COLO668 (cell line): ENCODE measurements at regions not wholly inside any gene's neighbourhood (a gene's known extent, or its start where the extent isn't known, plus 50 kb on each side); places are given as distances from the start of the nearest gene placed in this dataset.

Experiments
- DNase-seq: peaks from one replicate; lab custom pipeline; 2025; ENCODE audit not compliant: unreplicated experiment; lab: John Stamatoyannopoulos, UW

DNA sequence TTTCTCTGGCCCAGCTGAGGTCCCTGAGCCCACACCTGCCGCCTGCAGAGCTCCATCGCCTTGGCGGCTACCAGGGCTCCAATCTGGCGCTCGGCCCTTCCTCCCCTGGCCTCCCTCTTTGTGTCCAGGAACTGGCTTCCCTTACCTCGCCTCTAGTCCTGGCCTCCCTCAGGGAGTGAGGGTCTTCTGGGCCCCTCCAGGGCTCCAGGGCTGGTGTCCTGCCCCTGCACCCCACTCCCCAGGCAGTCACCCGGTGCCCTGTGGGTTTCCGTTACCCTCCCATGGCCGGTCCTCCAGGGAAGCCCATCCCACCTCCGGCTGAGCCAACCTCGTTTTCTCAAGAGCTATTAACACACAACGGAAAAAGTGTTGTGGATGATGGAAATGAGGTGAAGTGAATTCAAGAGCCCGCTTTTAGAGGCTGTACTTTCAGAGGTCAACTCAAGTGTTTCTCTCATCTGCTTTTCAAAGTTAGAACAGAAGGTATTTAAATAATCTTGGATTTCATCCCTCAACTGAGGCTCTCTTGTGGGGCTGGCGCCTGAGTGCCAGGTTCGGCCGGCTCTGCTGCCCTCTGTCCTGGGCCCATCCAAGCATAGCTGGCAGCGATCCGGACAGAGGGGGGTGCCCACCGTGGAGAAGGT, 131.9 kb downstream of the ASB1 start:
- DNase-seq: no peak

DNA sequence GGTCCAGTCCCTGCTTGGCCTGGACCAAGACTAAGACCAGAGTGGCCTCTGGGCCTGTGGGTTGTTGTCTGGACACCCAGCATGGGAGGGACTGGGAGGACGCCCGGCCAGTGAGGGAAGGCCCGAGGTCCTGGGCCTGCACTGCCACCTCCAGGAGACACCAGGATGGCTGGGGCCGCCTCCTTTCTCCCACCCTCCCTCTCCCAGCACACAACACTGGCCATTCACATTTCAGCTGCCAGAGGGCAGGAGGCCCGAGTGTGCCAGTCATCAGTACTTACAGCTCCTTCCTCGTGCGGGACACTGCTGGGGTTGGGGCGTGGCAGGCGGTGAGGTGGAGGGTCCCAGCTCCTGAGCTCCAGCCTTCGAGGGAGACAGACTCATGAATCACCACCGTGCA, 133.5 kb downstream of the ASB1 start:
- no peak for DNase-seq

DNA sequence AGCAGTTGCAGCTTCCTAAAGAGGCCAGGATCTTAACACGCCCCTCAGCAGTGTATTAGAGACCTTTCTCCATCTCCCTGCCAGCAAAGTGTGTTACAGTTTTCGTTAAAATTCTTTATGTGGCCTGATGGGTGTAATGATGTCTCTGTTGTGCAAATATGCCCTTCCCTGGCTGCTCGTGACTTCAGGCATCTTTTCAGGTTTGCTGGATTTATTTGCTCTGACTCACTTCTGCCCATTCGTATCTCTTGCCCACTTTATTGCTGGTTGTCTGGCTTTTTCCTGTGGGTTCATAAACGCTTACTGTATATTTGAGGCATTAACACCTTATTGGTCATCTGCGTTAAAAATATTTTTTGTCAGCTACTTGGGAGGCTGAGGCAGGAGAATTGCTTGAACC, 134.5 kb downstream of the ASB1 start:
- DNase-seq: no peak

DNA sequence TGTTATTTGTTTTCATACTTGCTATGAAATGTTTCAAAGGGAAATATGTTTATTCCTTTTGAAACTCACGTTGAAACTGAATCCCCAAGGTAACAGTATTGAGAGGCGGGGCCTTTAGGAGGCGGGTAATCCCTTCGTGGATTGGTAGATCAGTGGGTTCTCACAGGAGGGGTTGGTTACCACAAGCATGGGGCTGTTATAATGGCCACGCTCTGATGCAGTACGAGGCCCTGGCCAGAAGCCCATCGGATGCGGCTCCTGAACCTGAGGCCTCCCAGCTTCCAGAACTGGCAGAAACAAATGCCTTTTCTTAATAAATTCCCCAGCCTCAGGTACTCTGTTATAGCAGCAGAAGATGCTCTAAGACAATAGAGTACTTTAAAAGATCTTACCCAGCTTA, 135.7 kb downstream of the ASB1 start:
- no peak for DNase-seq

DNA sequence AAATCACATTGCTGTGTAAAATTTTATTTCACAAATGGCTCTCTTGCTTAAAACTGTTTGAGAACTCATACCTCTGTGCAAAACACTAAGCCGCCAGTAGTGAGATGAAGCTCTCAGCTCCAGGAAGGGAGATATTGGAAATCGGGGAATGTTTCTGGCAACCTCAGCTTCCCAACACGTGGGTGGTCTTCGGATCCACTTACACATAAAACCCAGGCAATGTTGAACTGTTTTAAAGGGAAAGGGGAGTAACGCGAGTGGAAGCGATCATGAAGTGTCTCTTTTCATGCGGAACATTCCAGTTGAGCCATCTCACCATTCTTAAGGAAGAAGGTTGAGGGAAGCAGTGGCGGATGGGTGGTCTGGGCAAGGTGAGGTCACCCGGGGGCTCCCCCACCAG, 136.8 kb downstream of the ASB1 start:
- DNase-seq: no peak

DNA sequence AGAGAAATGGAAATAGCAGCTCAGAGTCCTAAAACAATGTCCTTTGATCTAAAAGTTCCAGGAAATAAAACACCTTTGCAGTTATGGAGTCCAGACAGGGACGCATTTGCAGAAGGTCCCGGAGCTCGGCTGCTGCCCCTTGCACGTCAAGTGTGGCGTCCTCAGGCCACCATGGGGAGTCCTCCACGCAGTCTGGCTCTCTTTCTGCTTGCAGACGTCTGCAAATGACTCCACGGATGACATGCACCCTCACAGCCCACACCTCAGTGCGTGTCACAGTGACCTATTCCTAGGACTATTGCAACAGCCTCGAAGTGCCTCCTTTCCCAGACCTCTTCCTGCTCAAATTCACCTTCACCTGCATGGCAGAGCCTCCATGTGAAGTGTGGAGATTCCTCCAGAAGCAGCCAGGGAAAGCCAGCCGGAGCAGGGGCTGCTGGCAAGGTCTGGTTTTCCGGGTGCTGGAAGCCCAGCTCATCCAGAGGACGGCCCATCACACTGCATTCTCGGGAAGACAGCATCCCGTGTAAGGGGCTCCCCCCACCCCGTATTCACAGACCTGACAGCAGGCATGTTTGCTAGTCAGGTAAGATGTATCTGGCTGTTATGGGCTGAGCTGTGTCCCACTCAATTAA, 137.7 kb downstream of the ASB1 start:
- no peak for DNase-seq

DNA sequence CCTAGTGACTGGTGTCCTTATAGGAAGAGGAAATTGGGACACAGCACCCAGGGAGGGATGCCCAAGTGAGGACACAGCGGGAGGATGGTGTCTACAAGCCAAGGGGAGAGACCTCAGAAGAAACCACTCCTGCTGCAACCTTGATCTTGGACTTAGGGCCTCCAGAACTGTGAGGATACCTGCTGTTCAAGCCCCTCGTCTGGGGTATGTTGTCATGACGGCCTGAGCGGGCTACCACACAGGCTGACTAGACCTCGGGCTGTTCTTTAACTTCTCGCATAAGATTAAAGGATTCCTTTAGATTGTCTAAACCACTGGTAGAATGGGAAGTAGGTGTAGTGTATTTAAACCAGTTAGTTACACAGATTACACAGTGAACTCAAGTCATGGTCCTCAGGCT, 138.3 kb downstream of the ASB1 start:
- no peak for DNase-seq

DNA sequence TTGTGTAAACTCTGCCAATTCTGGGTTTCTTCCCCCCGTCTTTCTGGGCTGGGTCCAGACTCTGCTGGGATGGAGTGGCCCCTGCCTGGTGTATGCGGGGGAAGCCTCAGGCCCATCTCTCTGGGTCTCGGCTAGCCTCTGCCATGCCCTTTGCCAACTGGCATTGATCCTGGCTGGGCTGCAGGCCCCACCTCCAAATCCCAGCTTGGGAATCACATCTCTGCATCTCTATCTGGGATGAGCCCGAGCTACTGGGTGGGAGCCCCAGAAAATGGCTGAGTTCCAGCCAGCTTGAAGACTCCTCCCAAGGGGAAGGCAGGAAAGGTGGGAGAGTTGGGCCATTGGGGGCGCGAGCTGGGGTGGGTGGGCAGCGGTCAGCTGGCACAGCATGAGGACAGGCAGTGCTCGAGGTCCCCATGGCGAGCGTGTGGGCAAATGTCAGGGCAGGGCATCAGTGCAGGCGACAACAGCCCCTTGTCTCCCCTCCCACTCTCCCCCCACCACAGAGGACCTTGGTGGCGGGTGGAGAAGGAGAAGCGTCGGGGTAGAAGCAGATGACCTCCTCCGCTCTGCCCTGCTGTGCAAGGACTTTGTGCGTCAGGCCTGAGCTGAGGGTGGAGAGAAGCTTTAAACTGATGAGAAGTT, 139.4 kb downstream of the ASB1 start:
- DNase-seq: no peak

DNA sequence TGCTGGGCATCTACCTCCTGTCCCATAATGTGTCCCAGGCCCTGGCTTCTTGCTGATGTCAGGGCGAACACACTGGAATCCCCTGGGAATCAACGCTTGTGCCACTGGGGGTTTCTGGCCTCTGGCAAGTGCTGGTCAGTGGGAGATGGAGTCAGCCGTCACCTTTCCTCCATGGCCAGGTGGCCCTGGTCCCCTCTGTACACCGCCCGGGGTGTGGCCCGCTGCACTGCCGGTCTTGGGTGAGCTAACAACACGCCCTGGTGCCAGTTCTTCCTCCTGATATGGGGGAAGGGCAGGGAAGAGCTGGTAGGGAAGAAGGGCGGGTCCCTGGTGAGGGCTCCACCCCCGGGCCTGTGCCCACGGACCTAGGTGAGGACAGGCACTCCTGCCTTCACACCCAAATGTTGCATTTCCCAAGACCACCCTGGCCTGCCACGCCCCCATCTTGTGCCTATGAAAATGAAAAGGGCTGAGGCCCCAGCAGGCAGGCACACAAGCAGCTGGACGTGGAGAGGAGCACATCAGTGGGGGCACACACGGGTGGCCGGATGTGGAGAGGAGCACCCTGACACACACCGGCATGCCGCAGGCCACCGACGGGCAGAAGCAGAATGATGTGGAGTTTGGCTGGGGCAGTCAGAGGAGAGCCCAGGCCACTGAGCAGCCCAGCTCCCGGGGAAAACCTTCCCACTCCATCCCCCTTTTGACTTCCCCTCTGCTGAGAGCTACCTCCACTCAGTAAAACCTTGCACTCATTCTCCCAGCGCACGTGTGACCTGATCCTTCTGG, 140.5 kb downstream of the ASB1 start:
- DNase-seq: no peak

DNA sequence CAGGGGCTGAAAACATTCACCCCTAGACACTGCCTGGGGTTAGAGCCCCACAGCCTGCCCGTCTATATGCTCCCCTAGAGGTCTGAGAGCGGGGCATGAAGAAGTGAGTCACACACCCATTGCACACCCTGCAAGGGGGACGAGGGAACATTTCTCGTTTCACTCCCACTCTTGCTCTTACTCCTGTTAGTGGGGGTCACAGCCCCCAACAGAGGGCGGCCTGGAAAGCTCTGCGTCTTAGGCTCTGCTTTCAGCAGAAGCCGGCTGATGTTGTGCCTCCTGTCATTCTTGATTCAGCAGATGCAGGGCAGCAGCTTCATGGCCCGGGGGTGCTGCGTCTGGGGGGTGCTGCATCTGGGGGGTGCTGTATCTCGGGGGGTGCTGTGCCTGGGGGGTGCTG, 141.3 kb downstream of the ASB1 start:
- no peak for DNase-seq

DNA sequence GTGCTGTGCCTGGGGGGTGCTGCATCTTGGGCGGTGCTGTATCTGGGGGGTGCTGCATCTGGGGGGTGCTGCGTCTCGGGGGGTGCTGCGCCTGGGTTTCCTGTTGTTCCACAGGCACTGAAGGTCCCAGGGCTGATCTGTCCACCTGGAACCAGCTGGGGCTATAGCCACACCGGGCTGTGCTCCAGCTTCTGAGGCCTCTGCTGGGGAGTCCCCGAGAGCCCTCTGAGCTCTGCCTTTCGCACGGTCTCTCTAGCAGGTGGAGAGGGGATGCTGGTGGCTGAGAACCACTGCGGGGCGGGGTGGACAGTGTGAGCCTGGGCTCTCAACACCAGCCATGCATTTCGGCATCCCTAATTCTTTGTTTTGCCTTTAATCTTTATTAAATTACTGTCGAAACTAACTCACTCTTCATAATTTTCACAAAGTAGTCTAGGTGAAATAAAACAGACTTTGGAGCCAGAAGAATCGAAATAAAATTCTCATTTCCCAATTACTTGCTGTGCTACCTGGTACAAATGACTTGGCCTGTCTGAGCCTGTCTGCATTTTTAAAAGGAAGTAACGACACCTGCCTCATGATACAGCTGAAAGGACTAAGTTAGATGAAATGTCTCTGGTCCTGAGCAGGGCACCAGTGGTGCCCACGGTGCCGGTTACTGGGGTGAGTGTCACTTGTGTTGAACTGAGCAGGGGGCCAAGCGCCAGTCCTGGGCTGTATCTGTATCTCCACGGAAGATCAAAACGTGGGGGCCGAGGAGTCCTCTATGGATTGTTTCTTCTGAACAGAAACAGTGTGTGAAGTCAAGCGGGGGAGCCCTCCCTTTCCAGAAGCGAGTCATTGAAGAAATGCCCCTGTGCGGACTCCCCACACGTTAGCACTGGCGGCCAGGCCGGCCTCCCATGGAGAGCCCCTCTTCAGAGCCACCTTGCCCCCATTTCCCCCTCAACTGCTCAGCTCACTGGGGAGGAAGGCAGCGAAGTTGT, 142.0 kb downstream of the ASB1 start:
- DNase-seq: no peak

DNA sequence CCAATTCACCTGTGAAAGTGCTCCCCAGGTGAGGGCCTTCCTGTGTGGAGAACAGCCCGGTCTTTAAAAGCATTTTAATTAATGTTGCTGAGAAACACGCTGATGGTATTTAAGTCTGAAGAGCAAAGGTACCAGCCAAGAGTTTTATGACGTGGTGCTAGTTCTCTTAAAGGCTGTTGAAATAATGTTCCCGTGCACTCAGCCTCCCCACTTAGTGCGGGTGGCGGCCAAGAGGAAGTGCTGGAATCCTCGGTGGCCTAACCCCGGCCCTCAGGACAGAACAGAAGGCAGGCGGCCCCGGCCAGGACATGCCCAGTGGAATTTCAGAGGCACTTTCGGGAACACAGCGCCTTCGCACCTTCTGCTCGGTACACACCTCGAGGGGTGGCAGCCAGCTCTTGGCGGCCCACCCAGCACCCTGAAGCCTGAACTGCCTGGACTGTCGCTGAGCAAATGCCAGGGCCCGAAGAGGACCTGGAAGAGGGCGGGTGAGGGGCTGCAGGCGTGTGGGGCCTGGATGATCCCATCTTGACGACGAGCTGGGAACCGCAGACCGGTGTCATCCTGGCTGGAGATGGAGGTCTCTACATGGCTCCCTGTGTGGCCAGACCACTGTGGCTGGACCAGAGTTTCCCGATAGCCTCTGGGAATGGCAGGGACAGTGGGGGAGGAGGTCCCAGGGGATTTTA, 142.9 kb downstream of the ASB1 start:
- no peak for DNase-seq

DNA sequence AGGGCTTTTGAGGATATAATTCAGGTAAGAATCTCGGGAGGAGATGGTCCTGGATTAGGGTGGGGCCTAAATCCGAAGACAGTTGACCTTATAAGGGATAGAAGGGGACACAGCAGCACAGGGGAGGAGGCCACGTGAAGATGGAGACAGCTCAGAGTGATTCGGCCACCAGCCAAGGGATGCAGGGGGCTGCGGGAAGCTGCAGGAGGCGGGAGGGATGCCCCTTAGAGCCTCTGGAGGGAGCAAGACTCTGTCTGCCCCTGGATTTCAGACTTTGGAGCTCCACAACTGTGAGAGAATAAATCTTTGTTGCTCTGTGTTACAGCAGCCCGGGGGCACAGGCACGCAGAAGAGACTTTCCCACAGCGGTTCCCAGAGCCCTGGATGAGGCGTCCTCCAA, 143.7 kb downstream of the ASB1 start:
- no peak for DNase-seq

DNA sequence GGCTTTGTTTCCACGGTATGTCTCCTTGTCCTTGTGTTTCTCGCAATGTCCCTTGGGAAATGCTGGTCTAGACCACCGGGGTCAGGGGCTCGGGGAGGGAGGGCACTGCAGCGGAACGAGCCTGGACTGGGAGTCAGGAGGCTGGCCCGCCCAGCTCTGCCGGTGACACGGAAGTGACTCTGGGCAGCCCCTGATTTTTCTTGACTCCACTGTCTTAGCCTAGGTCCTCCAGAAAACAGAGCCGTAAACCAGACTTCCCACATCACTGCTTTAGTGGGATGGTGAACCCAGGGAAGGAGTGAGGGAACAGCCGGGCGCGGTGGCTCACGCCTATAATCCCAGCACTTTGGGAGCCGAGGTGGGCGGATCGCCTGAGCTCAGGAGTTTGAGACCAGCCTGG, 144.2 kb downstream of the ASB1 start:
- no peak for DNase-seq

DNA sequence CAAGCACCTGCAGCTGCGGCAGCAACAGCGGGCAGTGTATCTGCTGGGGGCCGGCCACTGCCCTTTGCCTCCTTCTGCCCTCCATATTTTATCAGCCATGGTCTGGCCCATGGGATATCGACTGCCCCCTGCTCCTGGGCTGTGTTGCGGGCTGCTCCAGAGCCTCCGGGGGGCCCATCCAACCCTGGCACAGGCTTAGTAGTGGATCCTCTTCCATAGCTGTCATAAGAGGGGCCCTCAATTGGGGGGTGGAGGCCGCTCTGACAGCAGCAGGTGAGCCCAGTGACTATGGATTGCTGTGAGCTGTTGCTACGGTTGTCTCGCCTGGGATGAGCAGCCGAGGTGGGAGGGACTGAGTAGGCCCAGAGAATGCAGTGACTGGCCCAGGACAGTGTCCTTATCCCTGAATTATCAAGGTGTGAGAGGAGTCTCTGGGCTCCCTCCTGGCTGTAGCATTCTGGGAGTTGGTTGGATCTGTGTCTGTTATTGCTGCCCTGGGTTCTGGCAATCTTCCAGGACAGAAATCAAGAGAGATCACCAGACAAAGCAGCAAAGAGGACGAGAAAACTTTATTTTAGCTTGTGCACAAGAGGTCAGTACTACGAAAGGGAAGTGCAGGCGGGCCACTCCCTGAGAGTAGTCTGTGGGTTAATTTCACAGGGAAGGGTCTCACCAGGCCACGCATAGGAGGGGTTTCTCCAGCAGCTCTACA, 145.1 kb downstream of the ASB1 start:
- DNase-seq: no peak

DNA sequence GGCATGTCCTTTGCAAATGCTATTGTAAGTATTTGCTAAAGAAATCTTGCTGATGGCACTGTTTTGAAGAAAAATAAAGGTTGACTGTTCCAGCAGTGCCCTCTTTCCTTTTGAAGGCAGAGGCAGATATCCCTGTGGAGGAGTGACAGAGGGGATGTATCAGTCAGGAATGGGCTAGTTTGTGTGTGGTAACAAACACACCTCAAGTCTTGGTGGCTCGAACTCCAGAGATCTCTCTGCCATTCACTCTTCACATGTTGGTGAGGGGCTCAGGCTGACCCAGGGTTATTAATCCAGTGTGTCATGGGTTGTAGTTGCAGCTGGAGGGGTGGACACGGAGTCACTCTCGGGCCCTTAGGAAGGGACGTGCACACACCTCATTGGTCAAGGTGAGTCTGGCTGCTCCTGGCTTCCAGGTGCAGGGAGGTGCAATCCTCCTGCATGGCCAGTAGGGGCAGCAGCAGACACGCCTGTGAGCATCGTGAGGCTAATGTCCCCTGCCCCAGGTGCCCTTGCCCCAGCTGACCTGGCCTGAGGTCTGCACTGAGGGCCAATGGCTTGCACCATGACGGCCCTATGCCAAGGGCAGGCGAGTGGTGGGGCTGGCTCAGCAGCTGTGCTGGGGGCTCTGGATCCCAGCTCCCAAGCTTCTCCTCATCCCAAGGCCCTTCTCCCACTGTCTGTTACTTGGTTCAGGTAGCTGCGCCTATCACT, 146.5 kb downstream of the ASB1 start:
- DNase-seq: peak; percentile 13

DNA sequence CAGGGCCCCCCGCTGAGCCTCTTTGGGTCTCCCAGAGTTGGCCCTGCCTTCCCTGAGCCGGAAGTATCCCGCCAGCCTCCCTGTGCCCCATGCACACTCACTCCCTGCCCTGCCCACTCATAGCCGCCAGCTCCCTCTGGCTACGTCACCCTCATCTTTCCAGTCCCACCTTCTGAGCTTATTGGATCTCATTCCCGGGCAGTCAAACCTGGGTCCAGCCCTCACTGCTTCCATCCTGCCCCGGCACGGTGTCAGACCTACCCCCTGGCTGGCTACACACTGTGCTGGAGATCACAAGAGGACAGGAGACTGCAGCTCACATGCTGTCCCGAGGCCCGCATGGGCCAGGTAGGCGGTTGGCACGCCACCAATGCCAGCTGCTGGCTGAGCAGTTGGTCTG, 147.2 kb downstream of the ASB1 start:
- no peak for DNase-seq

DNA sequence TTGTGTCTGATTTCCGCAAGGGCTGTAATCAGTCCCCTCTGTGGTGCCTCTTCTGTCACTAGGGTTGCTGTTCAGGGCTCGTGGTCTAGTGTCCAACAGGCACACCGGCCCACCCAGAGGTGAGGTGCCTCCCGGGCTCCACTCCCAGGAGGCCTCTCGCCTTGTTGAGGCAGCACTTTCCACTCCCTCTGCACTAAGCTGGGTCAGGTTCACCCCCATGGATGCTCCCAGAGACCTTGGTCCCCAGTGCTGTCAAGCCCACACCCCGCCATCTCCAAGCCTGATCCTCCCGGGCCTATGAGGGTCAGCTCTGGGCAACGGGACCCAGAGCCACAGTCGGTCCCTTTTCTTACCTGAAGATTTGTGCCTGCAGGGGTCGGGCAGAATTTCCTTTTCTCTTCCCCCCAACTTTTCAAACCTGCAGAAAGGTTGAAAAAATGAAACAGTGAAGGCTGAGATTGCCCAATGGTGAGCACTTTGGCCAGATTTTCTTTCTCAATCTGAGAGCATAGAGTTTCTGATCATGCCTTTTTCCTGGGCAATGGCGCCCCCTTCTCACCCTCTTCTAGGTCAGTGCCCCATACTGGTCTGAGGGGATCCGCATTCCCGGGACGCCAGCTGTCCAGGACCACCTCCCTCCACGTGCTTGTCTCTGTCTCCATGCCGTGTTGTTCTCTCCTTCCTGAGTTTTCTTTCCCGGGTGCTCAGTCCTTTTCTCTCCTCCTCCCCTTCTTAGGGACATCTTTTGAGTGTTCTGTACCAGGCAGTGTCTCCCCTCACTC, 148.0 kb downstream of the ASB1 start:
- DNase-seq: no peak
